RPMI8226 (cell line): ENCODE measurements at regions not wholly inside any gene's neighbourhood (a gene's known extent, or its start where the extent isn't known, plus 50 kb on each side); places are given as distances from the start of the nearest gene placed in this dataset.

Experiments used
- DNase-seq: peaks from one replicate; pipeline ENCODE4 v3.0.0-alpha.2; 2015

- no peak for DNase-seq
These were observed 97.2 kb downstream of the TRIM36 start for GRCh38 chr5:115072266-115073064.

GRCh38 chr5:115070737-115071136, 99.0 kb downstream of the TRIM36 start:
- no peak for DNase-seq

GRCh38 chr5:115069087-115069968, 100.4 kb downstream of the TRIM36 start:
- peak; percentile 37 for DNase-seq

GRCh38 chr5:115068239-115069086, 101.2 kb downstream of the TRIM36 start:
- peak; percentile 11 for DNase-seq

- DNase-seq = no peak
These were observed 105.3 kb downstream of the TRIM36 start for GRCh38 chr5:115064380-115064779.

- no peak for DNase-seq
These were observed 115.2 kb downstream of the TRIM36 start for GRCh38 chr5:115054387-115054951.

GRCh38 chr5:115052948-115053347, 116.8 kb downstream of the TRIM36 start:
- no peak for DNase-seq

GRCh38 chr5:115050866-115051265, 118.8 kb downstream of the TRIM36 start:
- no peak for DNase-seq

- DNase-seq = peak; percentile 35
These were observed 135.8 kb downstream of the TRIM36 start for GRCh38 chr5:115033861-115034260.

GRCh38 chr5:115028557-115028956, 141.2 kb downstream of the TRIM36 start:
- DNase-seq = no peak

GRCh38 chr5:115024922-115025321, 144.8 kb downstream of the TRIM36 start:
- no peak for DNase-seq

GRCh38 chr5:115022303-115022702, 147.4 kb downstream of the TRIM36 start:
- DNase-seq = no peak

GRCh38 chr5:115016646-115017045, 153.1 kb downstream of the TRIM36 start:
- no peak for DNase-seq

GRCh38 chr5:114999176-114999575, 170.5 kb downstream of the TRIM36 start:
- no peak for DNase-seq

GRCh38 chr5:114989512-114989911, 180.2 kb downstream of the TRIM36 start:
- no peak for DNase-seq

- DNase-seq = no peak
These were observed 181.6 kb downstream of the TRIM36 start for GRCh38 chr5:114988096-114988495.

- DNase-seq = no peak
These were observed 184.9 kb downstream of the TRIM36 start for GRCh38 chr5:114984796-114985195.

- DNase-seq = no peak
These were observed 188.6 kb downstream of the TRIM36 start for GRCh38 chr5:114981111-114981510.

- no peak for DNase-seq
These were observed 191.6 kb downstream of the TRIM36 start for GRCh38 chr5:114977979-114978573.

- no peak for DNase-seq
These were observed 200.2 kb downstream of the TRIM36 start for GRCh38 chr5:114969482-114969881.

- DNase-seq = no peak
These were observed 212.3 kb downstream of the TRIM36 start for GRCh38 chr5:114957384-114957783.

- DNase-seq = no peak
These were observed 216.1 kb downstream of the TRIM36 start for GRCh38 chr5:114953565-114953964.
